ENCODE measurements at regions not wholly inside any gene's neighbourhood (a gene's known extent, or its start where the extent isn't known, plus 50 kb on each side); places are given as distances from the start of the nearest gene placed in this dataset.

GRCh38 chr9:97747201-97747965 is 50.2 kb upstream of the XPA start:
- DNase-seq (ENCODE audit: low spot score) = no peak

GRCh38 chr9:97748525-97748924 is 51.4 kb upstream of the XPA start:
- no peak for DNase-seq (ENCODE audit: low spot score)

GRCh38 chr9:97749928-97750327 is 52.8 kb upstream of the XPA start:
- DNase-seq (ENCODE audit: low spot score) = no peak

- DNase-seq (ENCODE audit: low spot score) = no peak
These were observed 54.4 kb upstream of the XPA start for GRCh38 chr9:97751531-97751930.

- DNase-seq (ENCODE audit: low spot score) = no peak
These were observed 55.1 kb upstream of the XPA start for GRCh38 chr9:97752274-97752673.

GRCh38 chr9:97753364-97753763 is 56.2 kb upstream of the XPA start:
- DNase-seq (ENCODE audit: low spot score) = no peak

GRCh38 chr9:97753975-97754374 is 56.8 kb upstream of the XPA start:
- DNase-seq (ENCODE audit: low spot score) = no peak

GRCh38 chr9:97755618-97756267 is 58.6 kb upstream of the XPA start:
- no peak for DNase-seq (ENCODE audit: low spot score)

- DNase-seq (ENCODE audit: low spot score) = no peak
These were observed 59.9 kb upstream of the XPA start for GRCh38 chr9:97756991-97757390.

- DNase-seq (ENCODE audit: low spot score) = no peak
These were observed 61.3 kb upstream of the XPA start for GRCh38 chr9:97758334-97758916.

- DNase-seq (ENCODE audit: low spot score) = no peak
These were observed 62.6 kb upstream of the XPA start for GRCh38 chr9:97759581-97760288.

- no peak for DNase-seq (ENCODE audit: low spot score)
These were observed 64.0 kb upstream of the XPA start for GRCh38 chr9:97761056-97761598.

GRCh38 chr9:97761879-97762278 is 64.7 kb upstream of the XPA start:
- DNase-seq (ENCODE audit: low spot score) = no peak

- DNase-seq (ENCODE audit: low spot score) = no peak
These were observed 66.7 kb upstream of the XPA start for GRCh38 chr9:97763874-97764273.

- peak; percentile 77 for DNase-seq (ENCODE audit: low spot score)
These were observed 69.0 kb upstream of the XPA start for GRCh38 chr9:97766092-97766491.

GRCh38 chr9:97766610-97767009 is 69.5 kb upstream of the XPA start:
- DNase-seq (ENCODE audit: low spot score) = no peak

- DNase-seq (ENCODE audit: low spot score) = no peak
These were observed 70.8 kb upstream of the XPA start for GRCh38 chr9:97767891-97768290.

GRCh38 chr9:97768746-97769145 is 71.6 kb upstream of the XPA start:
- no peak for DNase-seq (ENCODE audit: low spot score)

GRCh38 chr9:97769208-97769607 is 72.1 kb upstream of the XPA start:
- DNase-seq (ENCODE audit: low spot score) = no peak

- no peak for DNase-seq (ENCODE audit: low spot score)
These were observed 73.8 kb upstream of the XPA start for GRCh38 chr9:97770808-97771372.

- no peak for DNase-seq (ENCODE audit: low spot score)
These were observed 74.5 kb upstream of the XPA start for GRCh38 chr9:97771641-97772040.

- DNase-seq (ENCODE audit: low spot score) = no peak
These were observed 75.0 kb upstream of the XPA start for GRCh38 chr9:97772145-97772544.

Data from hepatic stellate cell (primary cell).